ENCODE measurements at regions not wholly inside any gene's neighbourhood (a gene's known extent, or its start where the extent isn't known, plus 50 kb on each side); places are given as distances from the start of the nearest gene placed in this dataset.
"Not testable (repeated sequence)": the region's sequence is repeated elsewhere in the genome, so short reads cannot be mapped to it uniquely, and the experiment has no call there.

DNA sequence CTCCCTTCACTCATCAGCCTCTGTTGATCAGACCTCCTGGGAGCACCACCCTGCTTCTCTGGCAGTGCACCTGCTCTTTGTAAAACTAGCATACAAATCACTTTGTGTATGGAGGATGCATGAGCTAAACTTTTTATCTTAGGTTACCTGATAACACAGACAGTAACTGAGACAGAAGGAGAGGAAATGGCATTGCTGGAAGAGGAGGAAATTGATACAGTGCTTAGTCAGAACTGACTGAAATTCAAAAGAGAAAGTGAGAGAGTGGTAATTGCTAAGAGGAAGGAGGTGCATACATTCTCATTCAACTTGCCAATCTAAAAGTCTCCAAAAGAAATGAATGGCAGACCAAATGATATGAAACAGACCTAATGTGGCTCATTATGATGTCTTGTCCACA, 1120.7 kb downstream of the GATA3 start:
- DNase-seq (ENCODE audit: extremely low spot score, insufficient read length, low read depth) (no peak), FAIRE-seq (no peak)

DNA sequence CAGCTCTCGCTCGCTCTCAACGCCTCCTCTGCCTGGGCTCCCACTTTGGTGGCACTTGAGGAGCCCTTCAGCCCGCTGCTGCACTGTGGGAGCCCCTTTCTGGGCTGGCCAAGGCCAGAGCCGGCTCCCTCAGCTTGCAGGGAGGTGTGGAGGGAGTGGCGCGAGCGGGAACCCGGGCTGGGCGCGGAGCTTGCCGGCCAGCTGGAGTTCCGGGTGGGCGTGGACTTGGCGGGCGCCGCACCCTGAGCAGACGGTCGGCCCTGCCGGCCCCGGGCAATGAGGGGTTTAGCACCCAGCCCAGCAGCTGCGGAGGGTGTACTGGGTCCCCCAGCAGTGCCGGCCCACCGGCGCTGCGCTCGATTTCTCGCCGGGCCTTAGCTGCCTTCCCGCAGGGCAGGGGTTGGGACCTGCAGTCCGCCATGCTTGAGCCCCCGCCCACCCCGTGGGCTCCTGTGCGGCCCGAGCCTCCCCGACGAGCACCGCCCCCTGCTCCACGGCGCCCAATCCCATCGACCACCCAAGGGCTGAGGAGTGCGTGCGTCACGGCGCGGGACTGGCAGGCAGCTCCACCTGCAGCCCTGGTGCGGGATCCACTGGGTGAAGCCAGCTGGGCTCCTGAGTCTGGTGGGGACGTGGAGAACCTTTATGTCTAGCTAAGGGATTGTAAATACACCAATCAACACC, 1128.9 kb downstream of the GATA3 start:
- not testable (repeated sequence) for DNase-seq (ENCODE audit: extremely low spot score, insufficient read length, low read depth); FAIRE-seq

DNA sequence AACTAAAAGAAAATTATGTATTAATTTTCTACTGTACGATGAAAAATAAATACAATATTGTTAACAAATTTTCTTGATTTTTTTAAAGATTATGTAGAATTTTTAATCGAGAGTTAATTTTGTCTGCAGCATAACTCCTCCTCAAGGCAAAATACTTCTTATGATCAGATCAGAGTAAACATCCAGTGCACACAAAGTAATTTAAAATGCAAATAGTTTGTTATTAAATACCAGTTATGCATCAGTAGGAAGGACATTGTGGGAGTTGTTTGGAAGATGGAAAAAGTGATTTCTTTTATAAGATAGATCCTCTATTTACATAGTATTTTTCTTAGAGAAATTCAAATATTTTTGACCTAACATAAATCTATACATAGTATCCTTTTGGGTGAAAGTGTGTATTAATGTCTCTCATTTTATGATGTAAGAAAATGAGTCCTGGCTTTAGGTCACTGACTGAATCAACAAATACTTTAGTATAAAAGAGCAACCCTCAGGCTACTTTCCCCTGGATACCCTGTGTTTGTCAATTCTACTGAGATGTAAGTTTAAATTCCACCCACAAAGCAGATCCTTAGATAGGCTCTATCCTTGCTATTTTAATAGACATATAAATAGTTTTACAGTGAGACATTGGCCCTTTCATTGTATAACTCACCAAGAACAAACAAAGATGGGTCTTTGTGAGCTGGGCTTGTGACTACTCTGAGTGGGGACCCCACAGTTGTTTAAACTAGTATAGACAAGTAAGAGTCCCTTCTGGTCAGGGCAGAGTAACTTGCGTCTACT, 1133.7 kb downstream of the GATA3 start:
- no peak for FAIRE-seq
- DNase-seq (ENCODE audit: extremely low spot score, insufficient read length, low read depth), result no peak

GRCh38 chr10:9189448-9189847, 1135.0 kb downstream of the GATA3 start:
- no peak for FAIRE-seq
- no peak for DNase-seq (ENCODE audit: extremely low spot score, insufficient read length, low read depth)

DNA sequence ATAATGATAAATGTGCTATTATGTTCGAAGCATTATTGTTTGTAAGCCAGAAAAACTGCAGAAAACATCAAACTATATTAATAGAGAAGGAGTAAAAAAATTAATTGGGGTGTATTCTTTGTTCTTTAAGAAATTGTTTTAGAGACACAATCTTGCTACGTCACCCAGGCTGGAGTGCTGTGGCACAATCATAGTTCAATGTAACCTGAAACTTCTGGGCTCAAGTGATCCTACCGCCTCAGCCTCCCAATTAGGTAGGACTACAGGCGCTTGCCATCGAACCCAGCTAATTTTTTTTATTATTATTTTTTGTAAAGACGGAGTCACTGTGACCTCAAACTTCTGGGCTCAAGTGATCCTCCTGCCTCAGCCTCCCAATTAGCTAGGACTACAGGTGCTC, 1138.6 kb downstream of the GATA3 start:
- no peak for DNase-seq (ENCODE audit: extremely low spot score, insufficient read length, low read depth)
- no peak for FAIRE-seq

DNA sequence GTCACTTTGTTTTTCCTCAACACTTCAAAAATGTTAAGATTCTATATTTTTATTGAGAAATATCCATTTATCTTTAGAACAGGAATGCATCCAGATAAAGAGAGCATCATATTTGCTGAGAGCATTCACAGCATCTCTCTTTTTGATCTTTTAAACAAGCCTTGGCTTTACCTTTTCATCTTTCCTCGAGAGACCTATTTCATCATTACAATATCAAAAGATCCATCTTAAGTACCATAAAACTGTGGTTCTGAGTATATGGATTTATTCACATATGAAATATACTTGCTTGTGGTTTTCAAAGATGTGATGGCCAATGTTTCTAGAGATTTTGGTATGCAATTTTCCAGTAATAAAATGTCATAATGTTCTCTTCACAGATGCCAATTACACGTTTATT, 1140.9 kb downstream of the GATA3 start:
- no peak for DNase-seq (ENCODE audit: extremely low spot score, insufficient read length, low read depth)
- no peak for FAIRE-seq

DNA sequence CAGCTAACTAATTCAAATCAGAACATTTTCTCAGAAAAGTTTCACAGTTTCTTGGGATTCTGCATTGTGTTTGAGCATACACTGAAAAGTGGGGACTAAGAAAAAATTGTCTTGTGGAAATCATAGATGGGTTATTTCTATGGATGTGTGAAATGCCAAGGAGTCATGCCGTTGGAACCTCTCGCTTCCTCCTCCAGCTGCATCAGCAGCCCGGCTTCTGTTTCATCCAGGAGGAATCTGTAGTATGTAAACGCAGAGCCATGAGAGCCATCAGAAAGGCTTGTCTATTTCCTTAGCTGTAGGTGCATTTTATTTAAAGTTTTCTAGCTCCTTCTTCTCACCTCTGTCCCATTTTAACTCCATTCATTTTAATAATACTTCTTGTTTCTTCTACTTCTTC, 1144.1 kb downstream of the GATA3 start:
- DNase-seq (ENCODE audit: extremely low spot score, insufficient read length, low read depth) (no peak), FAIRE-seq (no peak)

DNA sequence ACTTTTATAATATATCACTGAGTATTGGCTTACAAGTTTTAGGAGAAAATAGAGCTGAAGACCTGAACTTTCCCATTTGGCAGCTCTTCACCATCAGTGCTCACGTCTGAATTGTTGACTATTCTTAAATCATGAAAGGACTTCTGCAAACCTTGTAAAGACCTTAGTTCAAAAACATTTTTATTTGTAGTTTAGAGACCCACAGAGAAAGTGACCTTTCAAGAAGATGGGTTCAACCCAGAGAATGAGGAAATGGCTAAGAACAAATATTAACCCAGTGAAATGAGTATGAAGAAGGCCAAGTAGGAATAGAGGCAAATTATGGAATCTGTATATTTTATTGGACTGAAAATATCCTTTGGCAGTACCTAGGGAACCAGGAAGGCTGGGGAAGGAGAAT, 1151.1 kb downstream of the GATA3 start:
- FAIRE-seq (no peak), DNase-seq (ENCODE audit: extremely low spot score, insufficient read length, low read depth) (no peak)

DNA sequence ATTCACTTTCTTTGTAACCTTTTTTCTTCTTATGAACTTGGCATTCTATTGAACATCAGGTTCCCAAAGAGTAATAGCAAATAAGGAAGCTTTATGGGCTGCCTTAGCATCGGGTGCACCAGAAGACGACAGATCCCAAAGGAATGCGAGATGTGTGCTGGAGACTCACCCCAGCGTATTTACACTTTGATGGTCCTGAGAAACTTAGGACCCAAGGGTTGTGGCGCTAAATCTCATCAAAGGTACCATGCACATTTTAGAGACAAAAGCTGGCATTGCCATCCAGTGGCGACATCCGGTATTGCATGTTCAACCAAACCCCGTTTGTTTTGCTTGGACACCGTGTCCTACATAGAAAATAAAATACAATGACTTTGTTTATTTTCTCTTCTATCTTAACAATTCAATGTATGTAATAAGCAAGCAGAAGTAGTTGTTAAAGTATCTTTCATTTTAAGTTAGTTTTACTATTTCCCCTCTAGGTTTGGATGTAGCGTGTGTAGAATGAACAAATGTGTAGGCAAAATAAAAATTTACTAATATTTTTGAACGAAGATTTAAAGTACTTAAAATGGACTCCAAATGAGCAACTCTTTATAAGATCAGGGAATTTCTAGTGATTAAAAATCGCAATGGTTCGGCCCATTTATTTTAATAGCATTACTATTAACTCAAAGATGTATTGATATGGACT, 1154.8 kb downstream of the GATA3 start:
- peak; percentile 14 for DNase-seq (ENCODE audit: extremely low spot score, insufficient read length, low read depth)
- FAIRE-seq, result peak; percentile 84

DNA sequence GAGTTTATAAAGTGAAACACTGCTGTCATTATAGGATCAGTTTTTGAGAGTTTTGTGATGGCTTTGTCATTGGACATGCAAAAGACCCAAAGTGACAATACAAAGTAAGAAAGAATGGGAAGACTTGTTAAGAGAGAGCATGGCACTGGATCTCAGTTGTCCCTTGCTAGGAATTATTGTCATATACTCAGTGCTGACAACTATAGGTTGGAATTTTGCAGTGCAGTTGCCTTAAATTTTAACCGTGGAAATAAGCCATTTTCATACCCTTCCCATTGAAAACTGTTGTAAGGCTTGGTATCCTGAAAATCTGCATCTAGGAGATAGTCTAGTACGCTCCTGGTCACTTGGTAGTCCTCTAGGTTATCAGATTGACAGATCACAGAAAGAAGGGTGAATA, 1156.7 kb downstream of the GATA3 start:
- no peak for DNase-seq (ENCODE audit: extremely low spot score, insufficient read length, low read depth)
- FAIRE-seq, result no peak

DNA sequence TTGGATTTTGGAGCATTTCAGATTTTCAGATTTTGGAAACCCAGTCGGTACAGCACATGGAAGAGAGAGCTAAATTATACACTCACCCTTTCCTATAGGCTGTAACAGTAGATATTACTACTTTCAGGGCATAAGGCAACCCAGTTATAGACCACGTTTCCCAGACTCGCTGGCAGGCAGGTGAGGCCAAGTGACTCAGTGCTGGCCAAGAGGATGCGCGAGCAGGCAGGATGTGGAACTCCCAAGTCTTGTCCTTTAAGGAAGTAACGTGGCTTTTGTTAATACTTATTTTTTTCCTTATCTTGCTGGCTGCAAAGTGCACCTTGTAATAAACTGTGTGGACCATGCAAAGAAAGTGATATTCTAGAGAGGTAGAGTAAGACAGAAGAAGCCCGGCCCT, 1160.1 kb downstream of the GATA3 start:
- no peak for FAIRE-seq

DNA sequence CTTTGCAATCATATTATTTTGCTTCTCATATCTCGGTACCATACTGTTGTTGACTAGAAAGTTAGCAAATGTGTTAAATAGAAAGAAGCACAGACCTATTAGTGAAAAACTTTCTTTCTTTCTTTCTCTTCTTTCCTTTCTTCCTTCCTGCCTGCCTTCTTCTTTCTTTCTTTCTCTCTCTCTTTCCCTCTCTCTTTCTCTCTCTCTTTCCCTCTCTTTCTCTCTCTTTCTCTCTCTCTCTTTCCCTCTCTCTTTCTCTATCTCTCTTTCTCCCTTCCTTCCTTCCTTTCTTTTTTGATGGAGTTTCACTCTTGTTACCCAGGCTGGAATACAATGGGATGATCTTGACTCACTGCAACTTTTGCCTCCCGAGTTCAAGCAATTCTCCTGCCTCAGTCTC, 1160.6 kb downstream of the GATA3 start:
- FAIRE-seq, result no peak
- DNase-seq (ENCODE audit: extremely low spot score, insufficient read length, low read depth), result no peak

More for the DNA sequence above, 1160.1 kb downstream of the GATA3 start:
- DNase-seq (ENCODE audit: extremely low spot score, insufficient read length, low read depth), result no peak

- FAIRE-seq, result no peak
- no peak for DNase-seq (ENCODE audit: extremely low spot score, insufficient read length, low read depth)
These were observed 1165.4 kb downstream of the GATA3 start for GRCh38 chr10:9219860-9220259.

GRCh38 chr10:9222917-9223316, 1168.4 kb downstream of the GATA3 start:
- DNase-seq (ENCODE audit: extremely low spot score, insufficient read length, low read depth) (no peak), FAIRE-seq (no peak)

GRCh38 chr10:9227679-9228365, 1173.3 kb downstream of the GATA3 start:
- DNase-seq (ENCODE audit: extremely low spot score, insufficient read length, low read depth) (no peak), FAIRE-seq (no peak)

- DNase-seq (ENCODE audit: extremely low spot score, insufficient read length, low read depth) (no peak), FAIRE-seq (no peak)
These were observed 1174.3 kb downstream of the GATA3 start for GRCh38 chr10:9228771-9229170.

GRCh38 chr10:9229702-9230244, 1175.3 kb downstream of the GATA3 start:
- DNase-seq (ENCODE audit: extremely low spot score, insufficient read length, low read depth), result no peak
- no peak for FAIRE-seq

GRCh38 chr10:9230625-9231024, 1176.1 kb downstream of the GATA3 start:
- no peak for FAIRE-seq
- DNase-seq (ENCODE audit: extremely low spot score, insufficient read length, low read depth), result no peak

DNA sequence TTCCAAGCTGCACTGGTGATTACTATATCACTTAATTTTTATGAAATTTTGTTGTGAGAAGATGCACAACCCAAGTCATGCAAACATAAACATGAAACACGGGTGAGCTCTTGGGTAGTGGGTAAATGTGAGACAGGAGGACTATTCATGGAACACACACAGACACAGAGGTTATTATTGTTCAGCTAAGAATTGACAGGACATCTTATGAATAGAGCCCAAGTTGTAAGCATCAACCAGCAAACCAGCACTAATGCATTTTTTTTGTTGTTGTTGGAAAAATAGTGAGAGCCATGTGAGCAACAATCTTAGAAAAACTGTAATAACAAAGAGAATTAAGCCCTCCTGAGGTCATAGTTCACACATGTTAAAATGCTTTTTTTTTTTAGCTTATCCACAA, 1179.7 kb downstream of the GATA3 start:
- DNase-seq (ENCODE audit: extremely low spot score, insufficient read length, low read depth) (no peak), FAIRE-seq (no peak)

GRCh38 chr10:9238041-9238440, 1183.6 kb downstream of the GATA3 start:
- FAIRE-seq (no peak), DNase-seq (ENCODE audit: extremely low spot score, insufficient read length, low read depth) (no peak)

Measured in GM18507 (cell line).